SJSA1 (cell line): ENCODE measurements at regions not wholly inside any gene's neighbourhood (a gene's known extent, or its start where the extent isn't known, plus 50 kb on each side); places are given as distances from the start of the nearest gene placed in this dataset.

Experiments
- DNase-seq, 2 experiments: peaks; one replicate each; pipeline ENCODE4 v3.0.0-alpha.2; 2015 to 2020; ENCODE audit warnings: low spot score in 2 of 2, low read depth in 1 of 2
- H3K27ac ChIP-seq: fragments of 250-450 bp; sonication (Bioruptor Pico); 2 replicates; pipeline ENCODE4 v1.5.1; 2020; ENCODE audit warnings: mild to moderate bottlenecking, moderate library complexity
- H3K27me3 ChIP-seq: fragments of 250-450 bp; sonication (Bioruptor Pico); replicated peaks from 2 replicates; pipeline ENCODE4 v1.5.1; 2020; ENCODE audit warnings: mild to moderate bottlenecking, moderate library complexity
- H3K36me3 ChIP-seq: fragments of 250-450 bp; sonication (Bioruptor Pico); 2 replicates; pipeline ENCODE4 v1.5.1; 2020; ENCODE audit warnings: mild to moderate bottlenecking
- H3K4me1 ChIP-seq: fragments of 250-450 bp; sonication (Bioruptor Pico); replicated peaks from 2 replicates; pipeline ENCODE4 v1.6.1; 2021; ENCODE audit warnings: mild to moderate bottlenecking
- H3K4me3 ChIP-seq: fragments of 250-450 bp; sonication (Bioruptor Pico); 2 replicates; pipeline ENCODE4 v1.5.1; 2020; ENCODE audit warnings: mild to moderate bottlenecking
- H3K9me3 ChIP-seq: fragments of 250-450 bp; sonication (Bioruptor Pico); replicated peaks from 2 replicates; pipeline ENCODE4 v1.5.1; 2020; ENCODE audit warnings: mild to moderate bottlenecking

- H3K36me3 ChIP-seq = no peaks in the 10 kb centered on the region
- no peaks in the 10 kb centered on the region for H3K9me3 ChIP-seq
- H3K4me1 ChIP-seq = no peaks in the 10 kb centered on the region
- H3K27ac ChIP-seq = no peak overlapping the region
- no peaks in the 10 kb centered on the region; the same call in 1 of the 2 replicates for H3K27me3 ChIP-seq
- no peak for DNase-seq
- H3K4me3 ChIP-seq = no peak overlapping the region
Observed at GRCh38 chr6:167437888-167438484, 113.1 kb downstream of the TTLL2 start.

- no peaks in the 10 kb centered on the region for H3K36me3 ChIP-seq
- no peak overlapping the region for H3K4me3 ChIP-seq
- DNase-seq = no peak
- H3K9me3 ChIP-seq = no peaks in the 10 kb centered on the region
- no peak overlapping the region for H3K27ac ChIP-seq
- no peaks in the 10 kb centered on the region; the same call in 1 of the 2 replicates for H3K27me3 ChIP-seq
- H3K4me1 ChIP-seq = no peaks in the 10 kb centered on the region
Observed at GRCh38 chr6:167441715-167442206, 116.9 kb downstream of the TTLL2 start.

GRCh38 chr6:167442245-167442644 is 117.4 kb downstream of the TTLL2 start:
- Histone ChIP-seq H3K9me3 (no peaks in the 10 kb centered on the region), H3K27ac (no peak overlapping the region), H3K36me3 (no peaks in the 10 kb centered on the region)

GRCh38 chr6:167442796-167443680 is 118.2 kb downstream of the TTLL2 start:
- H3K27ac ChIP-seq = no peak overlapping the region
- no peaks in the 10 kb centered on the region; the same call in 1 of the 2 replicates for H3K27me3 ChIP-seq
- DNase-seq = no peak
- no peaks in the 10 kb centered on the region for H3K4me1 ChIP-seq
- no peak overlapping the region for H3K4me3 ChIP-seq
- H3K9me3 ChIP-seq = no peaks in the 10 kb centered on the region
- no peaks in the 10 kb centered on the region for H3K36me3 ChIP-seq

More at GRCh38 chr6:167442245-167442644, 117.4 kb downstream of the TTLL2 start:
- Histone ChIP-seq H3K4me1 (no peaks in the 10 kb centered on the region), H3K4me3 (no peak overlapping the region), H3K27me3 (no peaks in the 10 kb centered on the region; the same call in 1 of the 2 replicates)
- no peak for DNase-seq

GRCh38 chr6:167444602-167445346 is 119.9 kb downstream of the TTLL2 start:
- Histone ChIP-seq H3K9me3 (no peaks in the 10 kb centered on the region), H3K27me3 (no peaks in the 10 kb centered on the region; the same call in 1 of the 2 replicates), H3K27ac (no peak overlapping the region), H3K4me1 (no peaks in the 10 kb centered on the region), H3K4me3 (no peak overlapping the region), H3K36me3 (no peaks in the 10 kb centered on the region)
- no peak for DNase-seq

- Histone ChIP-seq H3K36me3 (no peaks in the 10 kb centered on the region), H3K27ac (no peak overlapping the region), H3K4me1 (no peaks in the 10 kb centered on the region), H3K27me3 (no peaks in the 10 kb centered on the region), H3K9me3 (no peaks in the 10 kb centered on the region), H3K4me3 (no peak overlapping the region)
- peak in 1 of 2 experiments; percentile 16 for DNase-seq
Observed at GRCh38 chr6:167445568-167445967, 120.7 kb downstream of the TTLL2 start.

- Histone ChIP-seq H3K36me3 (no peaks in the 10 kb centered on the region), H3K9me3 (no peaks in the 10 kb centered on the region), H3K27me3 (no peaks in the 10 kb centered on the region), H3K4me1 (no peaks in the 10 kb centered on the region), H3K27ac (no peak overlapping the region), H3K4me3 (no peak overlapping the region)
- peak in 1 of 2 experiments; percentile 5 for DNase-seq
Observed at GRCh38 chr6:167446046-167446445, 121.2 kb downstream of the TTLL2 start.

GRCh38 chr6:167446971-167447370 is 122.1 kb downstream of the TTLL2 start:
- Histone ChIP-seq H3K36me3 (no peaks in the 10 kb centered on the region), H3K4me1 (no peaks in the 10 kb centered on the region), H3K27me3 (no peaks in the 10 kb centered on the region), H3K9me3 (no peaks in the 10 kb centered on the region), H3K27ac (no peak overlapping the region), H3K4me3 (no peak overlapping the region)
- DNase-seq = peak in 1 of 2 experiments; percentile 15

GRCh38 chr6:167448378-167448777 is 123.5 kb downstream of the TTLL2 start:
- no peaks in the 10 kb centered on the region for H3K9me3 ChIP-seq
- no peaks in the 10 kb centered on the region for H3K36me3 ChIP-seq
- peak in 1 of 2 experiments; percentile 32 for DNase-seq
- H3K4me3 ChIP-seq = no peak overlapping the region
- no peak overlapping the region for H3K27ac ChIP-seq
- H3K4me1 ChIP-seq = no peaks in the 10 kb centered on the region
- H3K27me3 ChIP-seq = no peaks in the 10 kb centered on the region

- H3K27me3 ChIP-seq = no peaks in the 10 kb centered on the region
- no peaks in the 10 kb centered on the region for H3K4me1 ChIP-seq
- no peaks in the 10 kb centered on the region for H3K36me3 ChIP-seq
- H3K27ac ChIP-seq = no peak overlapping the region
- DNase-seq = peak in 1 of 2 experiments; percentile 3
- H3K4me3 ChIP-seq = no peak overlapping the region
- no peaks in the 10 kb centered on the region for H3K9me3 ChIP-seq
Observed at GRCh38 chr6:167449094-167449861, 124.4 kb downstream of the TTLL2 start.

- no peaks in the 10 kb centered on the region for H3K27me3 ChIP-seq
- DNase-seq = peak in 1 of 2 experiments; percentile 15
- no peaks in the 10 kb centered on the region for H3K36me3 ChIP-seq
- no peaks in the 10 kb centered on the region for H3K4me1 ChIP-seq
- no peak overlapping the region for H3K4me3 ChIP-seq
- H3K9me3 ChIP-seq = no peaks in the 10 kb centered on the region
- no peak overlapping the region for H3K27ac ChIP-seq
Observed at GRCh38 chr6:167450626-167451025, 125.7 kb downstream of the TTLL2 start.

- Histone ChIP-seq H3K9me3 (no peaks in the 10 kb centered on the region), H3K4me1 (no peaks in the 10 kb centered on the region), H3K36me3 (no peaks in the 10 kb centered on the region), H3K27me3 (no peaks in the 10 kb centered on the region), H3K4me3 (no peak overlapping the region), H3K27ac (no peak overlapping the region)
- peak in 1 of 2 experiments; percentile 12 for DNase-seq
Observed at GRCh38 chr6:167452338-167453081, 127.6 kb downstream of the TTLL2 start.
